ENCODE measurements at regions not wholly inside any gene's neighbourhood (a gene's known extent, or its start where the extent isn't known, plus 50 kb on each side); places are given as distances from the start of the nearest gene placed in this dataset.

GRCh38 chr22:48893288-48894063 lies 934.2 kb downstream of the BRD1 start:
- TF ChIP-seq CTCF (IDR thresholded peaks at IDR 0.05; ENCODE audit: insufficient read depth, low read length, poor library complexity, severe bottlenecking) (no peak), EZH2phosphoT487 (conservative IDR thresholded peaks at IDR 0.05; ENCODE audit: low read length) (no peak)
